SK-N-SH (cell line): ENCODE measurements at regions not wholly inside any gene's neighbourhood (a gene's known extent, or its start where the extent isn't known, plus 50 kb on each side); places are given as distances from the start of the nearest gene placed in this dataset.

Source experiments
- CTCF ChIP-seq: fragments of 200-600 bp; sonication (generic); IDR thresholded peaks from 2 replicates; pipeline ENCODE4 v1.6.1; 2017; ENCODE audit warnings: antibody characterized with exemption, mild to moderate bottlenecking, moderate library complexity
- ELF1 ChIP-seq: IDR thresholded peaks from 2 replicates; pipeline ENCODE4 v1.4.0; 2012
- EP300 ChIP-seq, 2 experiments: IDR thresholded peaks; 2 replicates each; pipeline versions ENCODE4 v1.4.0 to v1.6.1; 2012; ENCODE audit warnings: borderline replicate concordance in 1 of 2, low read depth in 1 of 2, low read length in 1 of 2
- EZH2phosphoT487 ChIP-seq: fragments of 200-600 bp; sonication (generic); IDR thresholded peaks from 2 replicates; pipeline ENCODE4 v1.6.1; 2017; ENCODE audit warnings: low read depth, mixed run types, mild to moderate bottlenecking, antibody characterized with exemption, moderate library complexity, borderline replicate concordance
- FOXM1 ChIP-seq: IDR thresholded peaks from 2 replicates; pipeline ENCODE4 v1.4.0; 2012; ENCODE audit warnings: low read depth, mild to moderate bottlenecking
- MXI1 ChIP-seq: IDR thresholded peaks from 2 replicates; pipeline ENCODE4 v1.6.1; 2012; ENCODE audit warnings: mild to moderate bottlenecking, low read depth, low read length, improper control_type of control experiment
- NRF1 ChIP-seq: IDR thresholded peaks from 2 replicates; pipeline ENCODE4 v1.6.1; 2012; ENCODE audit warnings: low read depth, mild to moderate bottlenecking, low read length
- POLR2AphosphoS5 ChIP-seq: IDR thresholded peaks from 2 replicates; pipeline ENCODE4 v1.6.1; 2012; ENCODE audit warnings: low read depth, low read length
- RAD21 ChIP-seq: IDR thresholded peaks from 2 replicates; pipeline ENCODE4 v1.6.1; 2012; ENCODE audit warnings: mild to moderate bottlenecking, low read length
- RCOR1 ChIP-seq: fragments of 150-350 bp; IDR thresholded peaks from 2 replicates; pipeline ENCODE4 v1.6.1; 2017; ENCODE audit warnings: antibody characterized with exemption, low read length
- RXRA ChIP-seq: IDR thresholded peaks from 2 replicates; pipeline ENCODE4 v1.4.0; 2012; ENCODE audit warnings: low read depth, mild to moderate bottlenecking, borderline replicate concordance
- SMC3 ChIP-seq: IDR thresholded peaks from 2 replicates; pipeline ENCODE4 v1.6.1; 2012; ENCODE audit warnings: low read depth, low read length, improper control_type of control experiment
- USF1 ChIP-seq: IDR thresholded peaks from 2 replicates; pipeline ENCODE4 v1.4.0; 2012; ENCODE audit warnings: low read depth, borderline replicate concordance
- ZBTB33 ChIP-seq: IDR thresholded peaks from 2 replicates; pipeline ENCODE4 v1.4.0; 2012; ENCODE audit warnings: low read depth, borderline replicate concordance

- no peak for TF ChIP-seq EP300 (IDR thresholded peaks at IDR 0.05; ENCODE audit: borderline replicate concordance in 1 of 2, low read depth in 1 of 2, low read length in 1 of 2)
- TF ChIP-seq RCOR1: no peak
- no peak for TF ChIP-seq ZBTB33
- TF ChIP-seq RXRA: no peak
- no peak for TF ChIP-seq NRF1
- TF ChIP-seq MXI1: no peak
- no peak for TF ChIP-seq ELF1
- no peak for TF ChIP-seq POLR2AphosphoS5
- no peak for TF ChIP-seq CTCF
- no peak for TF ChIP-seq RAD21
- TF ChIP-seq USF1: no peak
- no peak for TF ChIP-seq EZH2phosphoT487
- no peak for TF ChIP-seq FOXM1
- TF ChIP-seq SMC3: no peak
Measured at GRCh38 chr2:125371867-125372266, 1284.1 kb upstream of the GYPC start.
